ENCODE measurements at regions not wholly inside any gene's neighbourhood (a gene's known extent, or its start where the extent isn't known, plus 50 kb on each side); places are given as distances from the start of the nearest gene placed in this dataset.

- TF ChIP-seq PAX5 (IDR thresholded peaks at IDR 0.05; ENCODE audit: insufficient read depth, low read length, severe bottlenecking) (no peak), POLR2A (IDR thresholded peaks at IDR 0.05; ENCODE audit: low read depth, low read length) (no peak), POU2F2 (IDR thresholded peaks at IDR 0.05; ENCODE audit: low read depth, low read length) (no peak), SPI1 (IDR thresholded peaks at IDR 0.05; ENCODE audit: low read depth, low read length) (no peak), TAF1 (IDR thresholded peaks at IDR 0.05; ENCODE audit: low read depth, low read length) (no peak), POLR2AphosphoS5 (IDR thresholded peaks at IDR 0.05; ENCODE audit: low read depth, low read length) (no peak)
- DNase-seq (ENCODE audit: insufficient read length, low spot score) (no peak), FAIRE-seq (no peak)
Observed at GRCh38 chr14:65310568-65310967, 102.0 kb upstream of the FUT8 start.

GRCh38 chr14:65312859-65313258, 99.7 kb upstream of the FUT8 start:
- TF ChIP-seq SPI1 (IDR thresholded peaks at IDR 0.05; ENCODE audit: low read depth, low read length) (no peak), POU2F2 (IDR thresholded peaks at IDR 0.05; ENCODE audit: low read depth, low read length) (no peak), POLR2A (IDR thresholded peaks at IDR 0.05; ENCODE audit: low read depth, low read length) (no peak), PAX5 (IDR thresholded peaks at IDR 0.05; ENCODE audit: insufficient read depth, low read length, severe bottlenecking) (no peak), TAF1 (IDR thresholded peaks at IDR 0.05; ENCODE audit: low read depth, low read length) (no peak), POLR2AphosphoS5 (IDR thresholded peaks at IDR 0.05; ENCODE audit: low read depth, low read length) (no peak)
- FAIRE-seq = peak; percentile 28

GRCh38 chr14:65318636-65319506, 93.7 kb upstream of the FUT8 start:
- no peak for DNase-seq (ENCODE audit: insufficient read length, low spot score)
- TF ChIP-seq POLR2AphosphoS5 (IDR thresholded peaks at IDR 0.05; ENCODE audit: low read depth, low read length) (no peak), TAF1 (IDR thresholded peaks at IDR 0.05; ENCODE audit: low read depth, low read length) (no peak), SPI1 (IDR thresholded peaks at IDR 0.05; ENCODE audit: low read depth, low read length) (peak; percentile 100)
- no peak for FAIRE-seq

More at GRCh38 chr14:65312859-65313258, 99.7 kb upstream of the FUT8 start:
- no peak for DNase-seq (ENCODE audit: insufficient read length, low spot score)

- no peak for TF ChIP-seq POU2F2 (IDR thresholded peaks at IDR 0.05; ENCODE audit: low read depth, low read length)
- 0 out of 2 replicates have a peak, but pooled peaks have one; percentile 7 for TF ChIP-seq SPI1 (IDR thresholded peaks at IDR 0.05; ENCODE audit: low read depth, low read length)
- 0 out of 2 replicates have a peak, but pooled peaks have one; percentile 1 for TF ChIP-seq POLR2AphosphoS5 (IDR thresholded peaks at IDR 0.05; ENCODE audit: low read depth, low read length)
- FAIRE-seq = peak; percentile 28
- no peak for DNase-seq (ENCODE audit: insufficient read length, low spot score)
Observed at GRCh38 chr14:65320661-65321308, 91.7 kb upstream of the FUT8 start.

- DNase-seq (ENCODE audit: insufficient read length, low spot score) (no peak), FAIRE-seq (peak; percentile 92)
- TF ChIP-seq POLR2AphosphoS5 (IDR thresholded peaks at IDR 0.05; ENCODE audit: low read depth, low read length) (peak; percentile 40; the same call in 1 of the 2 replicates), POLR2A (IDR thresholded peaks at IDR 0.05; ENCODE audit: low read depth, low read length) (peak; percentile 66), POU2F2 (IDR thresholded peaks at IDR 0.05; ENCODE audit: low read depth, low read length) (0 out of 2 replicates have a peak, but pooled peaks have one; percentile 4), PAX5 (IDR thresholded peaks at IDR 0.05; ENCODE audit: insufficient read depth, low read length, severe bottlenecking) (no peak), SPI1 (IDR thresholded peaks at IDR 0.05; ENCODE audit: low read depth, low read length) (peak; percentile 69), TAF1 (IDR thresholded peaks at IDR 0.05; ENCODE audit: low read depth, low read length) (no peak)
Observed at GRCh38 chr14:65321370-65321875, 91.1 kb upstream of the FUT8 start.

- no peak for TF ChIP-seq POLR2A (IDR thresholded peaks at IDR 0.05; ENCODE audit: low read depth, low read length)
- no peak for TF ChIP-seq POU2F2 (IDR thresholded peaks at IDR 0.05; ENCODE audit: low read depth, low read length)
- no peak for TF ChIP-seq TAF1 (IDR thresholded peaks at IDR 0.05; ENCODE audit: low read depth, low read length)
- no peak for FAIRE-seq
Observed at GRCh38 chr14:65329481-65329880, 83.0 kb upstream of the FUT8 start.

GRCh38 chr14:65329911-65330310, 82.6 kb upstream of the FUT8 start:
- TF ChIP-seq PAX5 (IDR thresholded peaks at IDR 0.05; ENCODE audit: insufficient read depth, low read length, severe bottlenecking) (no peak), SPI1 (IDR thresholded peaks at IDR 0.05; ENCODE audit: low read depth, low read length) (no peak), POLR2AphosphoS5 (IDR thresholded peaks at IDR 0.05; ENCODE audit: low read depth, low read length) (no peak), POLR2A (IDR thresholded peaks at IDR 0.05; ENCODE audit: low read depth, low read length) (no peak), TAF1 (IDR thresholded peaks at IDR 0.05; ENCODE audit: low read depth, low read length) (no peak), POU2F2 (IDR thresholded peaks at IDR 0.05; ENCODE audit: low read depth, low read length) (no peak)
- FAIRE-seq = peak; percentile 64
- DNase-seq (ENCODE audit: insufficient read length, low spot score) = no peak

More at GRCh38 chr14:65329481-65329880, 83.0 kb upstream of the FUT8 start:
- DNase-seq (ENCODE audit: insufficient read length, low spot score) = no peak

GRCh38 chr14:65330416-65330815, 82.1 kb upstream of the FUT8 start:
- TF ChIP-seq TAF1 (IDR thresholded peaks at IDR 0.05; ENCODE audit: low read depth, low read length) (no peak), PAX5 (IDR thresholded peaks at IDR 0.05; ENCODE audit: insufficient read depth, low read length, severe bottlenecking) (no peak), POLR2AphosphoS5 (IDR thresholded peaks at IDR 0.05; ENCODE audit: low read depth, low read length) (no peak), SPI1 (IDR thresholded peaks at IDR 0.05; ENCODE audit: low read depth, low read length) (no peak), POLR2A (IDR thresholded peaks at IDR 0.05; ENCODE audit: low read depth, low read length) (no peak), POU2F2 (IDR thresholded peaks at IDR 0.05; ENCODE audit: low read depth, low read length) (no peak)
- FAIRE-seq = peak; percentile 59

GRCh38 chr14:65331652-65332051, 80.9 kb upstream of the FUT8 start:
- peak; percentile 47 for FAIRE-seq
- TF ChIP-seq PAX5 (IDR thresholded peaks at IDR 0.05; ENCODE audit: insufficient read depth, low read length, severe bottlenecking) (no peak), POLR2AphosphoS5 (IDR thresholded peaks at IDR 0.05; ENCODE audit: low read depth, low read length) (no peak), TAF1 (IDR thresholded peaks at IDR 0.05; ENCODE audit: low read depth, low read length) (no peak), POU2F2 (IDR thresholded peaks at IDR 0.05; ENCODE audit: low read depth, low read length) (no peak), SPI1 (IDR thresholded peaks at IDR 0.05; ENCODE audit: low read depth, low read length) (no peak), POLR2A (IDR thresholded peaks at IDR 0.05; ENCODE audit: low read depth, low read length) (no peak)
- no peak for DNase-seq (ENCODE audit: insufficient read length, low spot score)

More at GRCh38 chr14:65330416-65330815, 82.1 kb upstream of the FUT8 start:
- no peak for DNase-seq (ENCODE audit: insufficient read length, low spot score)

Measured in GM12891 (cell line).